H7 (cell line): ENCODE measurements at regions not wholly inside any gene's neighbourhood (a gene's known extent, or its start where the extent isn't known, plus 50 kb on each side); places are given as distances from the start of the nearest gene placed in this dataset.
"Not testable (repeated sequence)": the region's sequence is repeated elsewhere in the genome, so short reads cannot be mapped to it uniquely, and the experiment has no call there.

Experiments
- DNase-seq: peaks from one replicate; pipeline ENCODE4 v3.0.0; 2012
- H3K27me3 ChIP-seq: 2 replicates; pipeline ENCODE4 v1.6.0; 2011; ENCODE audit warnings: mild to moderate bottlenecking, low read length; ENCODE audit not compliant: control insufficient read depth, insufficient read depth
- H3K36me3 ChIP-seq: replicated peaks from 2 replicates; pipeline ENCODE4 v1.5.1; 2011; ENCODE audit warnings: low read length; ENCODE audit not compliant: control insufficient read depth, insufficient read depth
- H3K4me3 ChIP-seq: 2 replicates; pipeline ENCODE4 v1.5.1; 2011; ENCODE audit warnings: low read depth, mild to moderate bottlenecking, control low read depth, low read length, moderate library complexity; ENCODE audit not compliant: insufficient read depth

GRCh38 chr6:22738194-22738593 is 168.8 kb downstream of the HDGFL1 start:
- no peaks in the 10 kb centered on the region for H3K36me3 ChIP-seq
- DNase-seq = no peak
- H3K4me3 ChIP-seq = no peak overlapping the region
- no peaks in the 10 kb centered on the region for H3K27me3 ChIP-seq

- Histone ChIP-seq H3K36me3 (no peaks in the 10 kb centered on the region), H3K4me3 (no peak overlapping the region), H3K27me3 (no peaks in the 10 kb centered on the region)
- no peak for DNase-seq
Observed at GRCh38 chr6:22747571-22747970, 178.2 kb downstream of the HDGFL1 start.

DNA sequence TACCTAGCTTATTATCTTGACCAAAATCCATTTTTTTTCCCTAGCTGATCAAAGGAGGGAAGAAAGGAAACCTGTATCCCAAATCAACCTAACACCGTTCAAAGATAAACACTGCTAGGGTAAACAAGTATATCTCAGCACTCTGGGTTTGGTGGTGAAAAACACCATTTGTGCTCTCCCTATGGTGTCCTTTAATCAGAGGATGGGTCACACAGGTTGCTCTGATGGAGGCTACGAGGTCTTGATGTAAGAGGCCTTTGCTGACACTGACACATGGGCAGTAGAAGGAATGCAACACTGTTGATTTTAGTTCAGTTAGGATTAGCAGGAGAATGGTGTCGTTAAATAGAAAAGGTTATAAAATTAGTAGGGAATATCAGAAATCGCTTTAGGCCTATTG is 179.3 kb downstream of the HDGFL1 start:
- Histone ChIP-seq H3K36me3 (no peaks in the 10 kb centered on the region), H3K27me3 (no peaks in the 10 kb centered on the region), H3K4me3 (no peak overlapping the region)
- no peak for DNase-seq

- H3K27me3 ChIP-seq = no peaks in the 10 kb centered on the region
- H3K4me3 ChIP-seq = no peak overlapping the region
- no peak for DNase-seq
- no peaks in the 10 kb centered on the region for H3K36me3 ChIP-seq
Observed at GRCh38 chr6:22749696-22750095, 180.3 kb downstream of the HDGFL1 start.

- Histone ChIP-seq H3K27me3 (no peaks in the 10 kb centered on the region), H3K36me3 (no peaks in the 10 kb centered on the region), H3K4me3 (no peak overlapping the region)
- DNase-seq = no peak
Observed at GRCh38 chr6:22751223-22751622, 181.9 kb downstream of the HDGFL1 start.

DNA sequence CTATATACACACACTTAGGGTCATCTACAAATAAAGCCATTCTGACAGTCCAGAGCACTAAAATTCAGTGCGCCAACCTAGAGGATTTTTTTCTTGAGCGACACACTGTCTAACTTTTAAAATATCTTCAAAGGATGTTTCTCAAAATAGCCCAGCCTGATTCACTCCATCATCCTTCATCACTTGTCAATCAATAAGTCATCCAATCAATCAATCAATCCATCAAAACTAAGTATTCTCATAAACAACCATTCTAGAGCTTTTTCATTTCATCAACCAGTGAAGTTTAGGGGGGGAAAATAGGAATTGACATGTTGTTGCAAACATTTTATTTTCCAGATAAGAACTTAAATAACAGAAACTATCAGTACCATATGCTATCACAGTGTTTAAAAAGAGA is 183.2 kb downstream of the HDGFL1 start:
- no peaks in the 10 kb centered on the region for H3K27me3 ChIP-seq
- no peak for DNase-seq
- H3K36me3 ChIP-seq = no peaks in the 10 kb centered on the region
- no peak overlapping the region for H3K4me3 ChIP-seq

GRCh38 chr6:22754061-22754460 is 184.7 kb downstream of the HDGFL1 start:
- Histone ChIP-seq H3K4me3 (no peak overlapping the region), H3K27me3 (no peaks in the 10 kb centered on the region), H3K36me3 (no peaks in the 10 kb centered on the region)
- DNase-seq = no peak

DNA sequence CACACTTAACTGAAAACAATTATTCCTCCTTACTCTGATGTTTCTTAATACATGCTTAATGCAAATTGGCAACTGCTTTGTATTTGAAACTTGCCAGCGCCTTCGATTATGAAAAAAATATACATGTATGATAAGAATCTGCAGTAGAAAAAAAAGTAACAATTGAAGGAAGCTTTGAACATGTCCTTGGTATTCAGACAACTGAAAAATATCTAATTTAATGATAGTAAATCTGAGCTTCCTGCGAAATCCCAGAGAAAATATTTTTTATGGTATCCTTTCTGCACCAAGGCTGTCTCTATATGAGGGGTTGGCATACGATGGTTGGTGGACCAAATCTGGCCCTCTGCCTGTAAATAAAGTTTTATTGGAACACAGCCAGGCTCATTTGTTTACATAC is 186.2 kb downstream of the HDGFL1 start:
- H3K27me3 ChIP-seq = no peaks in the 10 kb centered on the region

DNA sequence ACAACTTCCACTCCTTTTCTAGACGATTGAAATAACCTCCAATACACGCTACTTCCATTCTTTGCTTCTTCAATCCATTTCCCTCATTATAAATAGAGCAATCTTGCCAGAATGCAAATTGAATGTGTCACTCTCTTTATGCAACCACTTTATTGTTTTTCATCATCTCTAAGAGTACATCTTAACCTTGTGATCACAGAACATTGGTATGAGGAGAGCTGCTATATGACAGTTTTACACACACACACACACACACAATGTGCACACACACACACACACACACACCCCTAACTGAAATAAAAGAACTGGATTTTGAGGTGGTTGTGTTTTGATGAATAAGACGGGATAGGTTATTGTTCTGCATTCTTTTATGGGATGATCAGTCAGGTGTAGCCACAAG is 187.0 kb downstream of the HDGFL1 start:
- no peaks in the 10 kb centered on the region for H3K27me3 ChIP-seq
- no peak for DNase-seq
- no peak overlapping the region for H3K4me3 ChIP-seq
- no peaks in the 10 kb centered on the region for H3K36me3 ChIP-seq

More for the DNA sequence above, 186.2 kb downstream of the HDGFL1 start:
- no peaks in the 10 kb centered on the region for H3K36me3 ChIP-seq
- no peak for DNase-seq
- no peak overlapping the region for H3K4me3 ChIP-seq

DNA sequence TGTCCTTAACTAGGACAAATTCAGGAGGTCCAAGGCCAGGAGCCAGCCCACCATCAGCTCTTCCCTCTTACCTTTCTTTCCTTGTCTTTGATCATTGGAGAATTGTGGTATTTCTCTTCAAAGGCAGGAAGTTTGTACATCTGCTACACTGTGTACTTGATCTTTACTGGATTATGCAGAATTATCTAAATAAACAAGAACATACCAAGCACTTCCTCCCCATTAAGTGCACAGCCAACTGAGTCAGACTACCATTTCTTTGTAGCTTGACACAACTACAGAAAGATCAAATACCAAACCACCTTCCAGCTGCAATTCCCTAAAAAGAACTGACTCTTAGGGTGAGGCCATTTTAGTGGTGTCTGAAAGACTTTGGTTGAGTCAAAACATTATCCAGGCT is 195.1 kb downstream of the HDGFL1 start:
- no peak for DNase-seq
- no peaks in the 10 kb centered on the region for H3K27me3 ChIP-seq
- no peak overlapping the region for H3K4me3 ChIP-seq
- no peaks in the 10 kb centered on the region for H3K36me3 ChIP-seq

GRCh38 chr6:22765015-22765414 is 195.6 kb downstream of the HDGFL1 start:
- DNase-seq = no peak
- Histone ChIP-seq H3K4me3 (no peak overlapping the region), H3K36me3 (no peaks in the 10 kb centered on the region), H3K27me3 (no peaks in the 10 kb centered on the region)

DNA sequence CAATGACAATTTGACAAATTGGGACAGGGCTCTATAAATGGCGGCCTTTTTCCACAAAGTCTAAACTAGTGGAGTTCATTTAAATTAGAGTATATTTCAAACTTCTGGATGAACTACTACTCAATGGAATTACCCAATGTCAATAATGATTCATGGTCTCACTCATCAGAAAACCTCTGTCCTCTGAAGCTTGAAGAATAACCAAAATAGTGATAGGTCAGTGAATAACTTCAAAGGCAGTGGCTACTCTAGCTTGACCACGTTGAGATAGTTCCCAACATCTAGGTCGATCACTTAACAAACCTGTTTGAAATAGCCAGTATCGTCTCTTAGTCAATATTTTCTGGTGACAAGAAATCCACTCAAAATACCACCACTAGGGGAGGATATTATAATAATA is 197.6 kb downstream of the HDGFL1 start:
- Histone ChIP-seq H3K36me3 (no peaks in the 10 kb centered on the region), H3K27me3 (no peaks in the 10 kb centered on the region), H3K4me3 (no peak overlapping the region)
- no peak for DNase-seq

GRCh38 chr6:22770054-22770453 is 200.7 kb downstream of the HDGFL1 start:
- no peak for DNase-seq
- Histone ChIP-seq H3K4me3 (no peak overlapping the region), H3K27me3 (no peaks in the 10 kb centered on the region), H3K36me3 (no peaks in the 10 kb centered on the region)

GRCh38 chr6:22774129-22774528 is 204.8 kb downstream of the HDGFL1 start:
- Histone ChIP-seq H3K4me3 (no peak overlapping the region), H3K27me3 (no peaks in the 10 kb centered on the region), H3K36me3 (no peaks in the 10 kb centered on the region)
- no peak for DNase-seq

GRCh38 chr6:22778438-22778837 is 209.1 kb downstream of the HDGFL1 start:
- H3K27me3 ChIP-seq, H3K4me3 ChIP-seq, H3K36me3 ChIP-seq, DNase-seq: not testable (repeated sequence)

GRCh38 chr6:22779062-22779461 is 209.7 kb downstream of the HDGFL1 start:
- Histone ChIP-seq H3K4me3 (no peak overlapping the region), H3K36me3 (no peaks in the 10 kb centered on the region), H3K27me3 (no peaks in the 10 kb centered on the region)
- DNase-seq = no peak
